Activated CD8-positive, alpha-beta memory T cell treated with anti-CD3 and anti-CD28 coated beads, Interleukin-2, amount 50 U/mL, for 4 hours (primary cell): ENCODE measurements at regions not wholly inside any gene's neighbourhood (a gene's known extent, or its start where the extent isn't known, plus 50 kb on each side); places are given as distances from the start of the nearest gene placed in this dataset.

Experiments
- DNase-seq: peaks from one replicate; pipeline ENCODE4 v3.0.0-alpha.2; 2020

GRCh38 chr6:119467488-119468081, 118.0 kb upstream of the MAN1A1 start:
- DNase-seq: no peak

- DNase-seq: no peak
These were observed 116.7 kb upstream of the MAN1A1 start for GRCh38 chr6:119466226-119466625.

- no peak for DNase-seq
These were observed 113.6 kb upstream of the MAN1A1 start for GRCh38 chr6:119463081-119463626.

GRCh38 chr6:119461187-119461586, 111.6 kb upstream of the MAN1A1 start:
- no peak for DNase-seq

GRCh38 chr6:119459207-119459974, 109.8 kb upstream of the MAN1A1 start:
- DNase-seq: no peak

- DNase-seq: no peak
These were observed 105.2 kb upstream of the MAN1A1 start for GRCh38 chr6:119454714-119455113.

- no peak for DNase-seq
These were observed 104.0 kb upstream of the MAN1A1 start for GRCh38 chr6:119453242-119454200.

- DNase-seq: no peak
These were observed 100.0 kb upstream of the MAN1A1 start for GRCh38 chr6:119449331-119450156.

GRCh38 chr6:119447921-119448320, 98.4 kb upstream of the MAN1A1 start:
- no peak for DNase-seq

- no peak for DNase-seq
These were observed 97.0 kb upstream of the MAN1A1 start for GRCh38 chr6:119446609-119447008.

- no peak for DNase-seq
These were observed 96.6 kb upstream of the MAN1A1 start for GRCh38 chr6:119446115-119446554.

- DNase-seq: no peak
These were observed 96.1 kb upstream of the MAN1A1 start for GRCh38 chr6:119445666-119446065.

GRCh38 chr6:119444642-119445557, 95.3 kb upstream of the MAN1A1 start:
- no peak for DNase-seq

GRCh38 chr6:119443993-119444641, 94.6 kb upstream of the MAN1A1 start:
- no peak for DNase-seq

GRCh38 chr6:119442776-119443184, 93.2 kb upstream of the MAN1A1 start:
- no peak for DNase-seq

- no peak for DNase-seq
These were observed 91.4 kb upstream of the MAN1A1 start for GRCh38 chr6:119440953-119441352.

GRCh38 chr6:119436583-119436982, 87.0 kb upstream of the MAN1A1 start:
- DNase-seq: no peak

GRCh38 chr6:119431799-119432198, 82.2 kb upstream of the MAN1A1 start:
- no peak for DNase-seq

GRCh38 chr6:119430805-119431204, 81.2 kb upstream of the MAN1A1 start:
- no peak for DNase-seq

- no peak for DNase-seq
These were observed 79.1 kb upstream of the MAN1A1 start for GRCh38 chr6:119428633-119429032.

GRCh38 chr6:119426619-119427018, 77.1 kb upstream of the MAN1A1 start:
- DNase-seq: no peak
